Fibroblast of skin of right quadriceps (primary cell): ENCODE measurements at regions not wholly inside any gene's neighbourhood (a gene's known extent, or its start where the extent isn't known, plus 50 kb on each side); places are given as distances from the start of the nearest gene placed in this dataset.

Experiments
- DNase-seq: peaks from one replicate; pipeline ENCODE4 v3.0.0-alpha.2; 2013

DNA sequence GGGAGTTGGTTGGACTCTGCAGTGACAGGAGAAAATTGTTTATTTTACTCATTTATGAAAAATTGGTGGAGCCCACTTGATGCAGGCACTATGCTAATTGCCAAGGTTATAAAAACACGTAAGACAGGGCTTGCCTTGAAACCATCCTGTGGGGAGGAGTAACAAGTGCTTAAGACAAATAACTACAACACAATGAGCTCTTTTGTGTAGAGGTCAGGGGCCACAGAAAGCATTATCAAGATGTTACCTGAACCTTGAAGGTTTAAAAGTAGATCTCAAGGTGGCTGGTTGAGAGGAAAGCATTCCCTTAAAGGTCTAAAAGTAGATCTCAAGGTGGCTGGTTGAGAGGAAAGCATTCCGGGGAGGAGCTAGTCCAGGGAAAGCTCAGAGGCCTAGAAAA is 381.8 kb upstream of the POU3F3 start:
- DNase-seq, result no peak

DNA sequence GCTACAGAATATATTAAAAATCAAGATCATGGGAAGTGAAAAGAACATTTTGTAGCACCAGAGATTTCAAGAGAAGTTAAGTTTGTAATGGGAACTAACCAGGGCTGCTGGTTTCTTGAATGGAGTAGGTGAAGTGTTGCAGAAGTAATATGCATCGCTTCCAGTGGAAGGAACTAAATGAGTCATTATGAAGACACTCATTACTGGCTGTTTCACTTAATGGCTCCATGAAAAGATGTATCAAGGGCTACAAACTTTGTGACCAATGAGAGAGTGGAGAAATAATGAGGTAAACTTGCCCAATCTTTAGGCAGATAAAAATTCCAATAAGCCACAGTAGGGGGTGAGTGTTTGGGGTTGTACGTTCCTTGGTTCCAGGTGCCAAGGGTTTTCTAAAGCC is 380.4 kb upstream of the POU3F3 start:
- DNase-seq, result no peak

DNA sequence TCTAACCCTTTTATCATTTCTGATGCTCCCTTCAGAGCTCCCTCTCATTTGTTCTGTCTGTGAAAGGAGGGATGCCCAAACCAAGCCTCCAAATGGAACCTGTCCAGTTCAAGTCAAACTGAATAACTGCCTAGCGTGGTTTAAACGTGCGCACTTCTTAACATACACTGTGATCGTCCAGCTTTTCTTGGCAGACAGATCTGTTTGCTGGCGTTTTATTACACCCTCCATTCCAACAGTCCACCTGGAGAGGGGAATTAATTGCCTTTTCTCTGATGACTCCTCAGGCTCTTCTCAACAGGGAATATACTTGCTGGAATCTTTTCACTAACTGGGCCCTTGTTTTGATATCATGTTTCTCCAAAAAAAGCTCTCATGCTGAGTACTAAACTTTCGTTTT is 379.2 kb upstream of the POU3F3 start:
- no peak for DNase-seq

DNA sequence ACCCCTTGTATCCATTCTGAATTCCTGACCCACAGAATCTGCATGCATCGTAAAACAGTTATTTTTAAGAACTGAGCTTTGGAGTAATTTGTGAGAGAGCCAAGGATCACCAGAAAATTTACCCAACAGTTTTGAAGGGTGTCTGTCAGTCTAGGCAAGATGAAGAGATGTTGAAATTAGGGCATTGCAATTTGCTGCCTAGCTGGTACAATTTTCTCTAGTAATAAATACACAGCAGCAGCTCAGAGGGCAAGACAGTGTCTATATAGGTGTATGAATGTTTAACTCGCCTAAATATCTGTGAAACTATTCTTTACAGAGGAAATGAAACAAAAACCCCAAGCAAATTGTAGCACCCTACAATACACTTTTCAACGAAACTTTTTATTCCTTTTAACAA is 377.8 kb upstream of the POU3F3 start:
- DNase-seq, result no peak

DNA sequence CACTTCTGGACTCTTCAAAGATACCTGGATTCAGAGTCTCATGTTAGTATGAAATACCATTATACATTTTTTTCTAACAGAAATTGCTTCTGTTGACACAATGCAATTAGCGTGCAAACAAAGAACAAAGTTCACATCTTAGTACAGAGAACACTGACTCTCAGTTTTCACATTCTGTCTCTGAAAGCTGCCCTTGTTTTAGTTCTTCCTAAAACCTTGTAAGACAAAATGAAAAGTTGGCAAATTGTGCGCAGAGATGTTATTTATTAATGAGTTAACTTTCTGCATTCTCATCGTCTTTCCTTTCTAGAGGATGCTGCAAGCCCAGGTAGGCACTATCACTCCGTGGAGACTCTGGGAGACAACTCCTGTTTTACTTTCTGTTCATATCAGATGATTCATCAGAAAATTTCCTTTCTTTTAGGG is 377.3 kb upstream of the POU3F3 start:
- DNase-seq, result no peak

DNA sequence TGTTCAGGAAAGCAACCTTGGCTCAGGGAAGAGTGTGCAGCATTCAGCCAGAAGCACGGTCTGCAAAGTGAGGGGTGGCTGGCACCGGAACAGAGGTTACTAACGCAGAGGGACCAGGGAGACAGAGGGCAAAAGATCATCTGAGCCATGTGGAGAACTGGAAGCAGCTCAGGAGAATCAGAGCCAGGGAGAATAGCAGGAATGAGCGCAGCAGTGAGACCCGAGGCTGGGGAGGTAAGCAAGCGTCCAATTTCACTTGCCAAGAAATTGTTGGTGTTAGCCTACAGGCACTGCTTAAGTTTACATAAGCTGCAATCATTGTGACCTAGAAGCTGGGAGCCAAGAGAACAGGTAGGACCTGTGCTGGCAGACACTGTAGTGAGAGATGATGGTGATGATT is 372.6 kb upstream of the POU3F3 start:
- DNase-seq, result no peak

DNA sequence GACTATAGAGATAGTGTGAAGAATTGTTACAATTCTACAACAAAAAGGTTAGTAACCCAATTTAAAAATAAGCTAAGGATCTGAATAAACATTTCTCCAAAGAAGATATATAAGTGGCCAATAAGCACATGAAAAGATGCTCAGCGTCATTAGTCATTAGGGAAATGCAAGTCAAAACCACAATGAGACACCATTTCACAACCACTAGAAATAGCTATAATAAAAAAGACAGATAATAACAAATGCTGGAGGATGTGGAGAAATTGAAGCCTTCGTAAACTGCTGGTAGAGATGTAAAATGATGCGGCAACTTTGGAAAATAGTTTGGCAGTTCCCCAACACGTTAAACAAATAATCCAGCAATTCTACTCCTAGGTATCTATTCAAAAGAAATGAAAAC is 366.5 kb upstream of the POU3F3 start:
- peak; percentile 5 for DNase-seq

DNA sequence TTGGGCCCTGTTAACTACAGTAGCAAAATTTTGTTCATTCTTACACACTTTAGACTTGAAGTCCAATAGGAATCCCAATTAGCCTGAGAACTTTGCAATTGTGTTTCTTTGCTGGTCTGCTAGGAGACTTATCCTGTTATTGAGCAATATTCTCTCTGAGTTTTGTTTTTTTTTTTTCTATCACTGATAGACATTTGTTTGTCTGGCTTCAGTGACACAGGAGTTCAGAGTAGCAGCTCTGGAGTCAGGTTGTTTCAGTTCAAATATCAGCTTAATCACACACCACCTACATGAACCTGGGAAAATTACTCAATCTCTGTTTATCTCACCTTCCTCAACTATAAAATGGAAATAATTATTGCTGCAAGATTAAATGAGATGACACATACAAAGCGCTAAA is 360.2 kb upstream of the POU3F3 start:
- DNase-seq, result no peak

DNA sequence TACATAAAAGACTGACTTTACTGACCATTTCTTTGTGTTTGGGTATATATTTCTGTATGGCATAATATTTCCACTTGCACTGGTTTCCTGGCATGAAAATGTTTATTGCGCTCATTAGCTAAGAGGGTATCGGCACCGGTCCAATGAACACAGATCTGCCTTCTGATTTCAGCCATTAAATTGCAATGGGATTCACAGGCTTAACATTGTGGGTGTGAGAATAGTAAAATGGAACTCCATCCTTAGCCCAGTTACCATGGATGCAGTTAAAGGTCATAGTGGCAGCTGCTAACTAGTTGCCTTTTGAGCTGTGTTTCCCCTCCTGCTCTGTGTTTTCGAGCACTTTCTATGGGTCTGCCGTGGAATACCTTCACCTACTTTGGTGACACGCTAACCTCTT is 352.6 kb upstream of the POU3F3 start:
- no peak for DNase-seq

DNA sequence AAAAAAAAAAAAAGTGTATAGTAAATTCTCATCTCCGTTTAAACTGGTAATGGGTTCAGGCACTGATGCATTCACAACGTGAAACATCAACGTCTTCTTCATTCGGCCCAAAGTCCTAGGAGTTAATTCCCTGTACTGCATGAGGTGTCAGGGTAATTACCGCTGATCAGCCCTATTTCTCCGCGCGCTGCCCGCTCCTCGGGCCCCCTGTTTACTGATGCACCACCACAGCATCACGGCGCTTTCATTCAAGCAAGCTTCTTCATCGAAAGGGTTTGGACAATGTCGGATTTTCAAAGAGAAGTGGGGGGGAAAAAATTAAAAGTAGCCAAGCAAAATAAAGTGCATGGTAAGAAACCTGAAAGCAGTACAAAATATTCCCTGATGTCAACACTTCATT is 352.0 kb upstream of the POU3F3 start:
- DNase-seq, result no peak

DNA sequence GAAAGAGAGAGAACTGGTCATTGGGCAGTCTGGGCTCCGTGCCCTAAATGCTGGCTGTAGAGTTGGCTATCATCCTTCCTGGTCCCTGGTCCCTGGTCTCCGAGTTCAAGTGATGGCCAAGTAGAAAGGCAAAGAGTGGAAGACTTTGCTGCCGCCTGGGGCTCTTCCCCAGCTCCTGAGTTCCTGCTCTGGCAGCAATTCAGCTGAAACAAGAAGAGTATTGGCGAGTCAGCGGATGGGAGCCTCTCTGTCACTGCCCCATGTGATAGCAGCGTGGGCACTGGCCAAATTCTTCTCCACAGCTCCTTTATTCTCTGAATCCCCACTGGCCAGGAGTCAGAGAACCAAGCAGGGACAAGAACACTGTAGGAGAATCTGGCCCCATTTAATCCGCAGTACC is 351.0 kb upstream of the POU3F3 start:
- DNase-seq, result no peak

DNA sequence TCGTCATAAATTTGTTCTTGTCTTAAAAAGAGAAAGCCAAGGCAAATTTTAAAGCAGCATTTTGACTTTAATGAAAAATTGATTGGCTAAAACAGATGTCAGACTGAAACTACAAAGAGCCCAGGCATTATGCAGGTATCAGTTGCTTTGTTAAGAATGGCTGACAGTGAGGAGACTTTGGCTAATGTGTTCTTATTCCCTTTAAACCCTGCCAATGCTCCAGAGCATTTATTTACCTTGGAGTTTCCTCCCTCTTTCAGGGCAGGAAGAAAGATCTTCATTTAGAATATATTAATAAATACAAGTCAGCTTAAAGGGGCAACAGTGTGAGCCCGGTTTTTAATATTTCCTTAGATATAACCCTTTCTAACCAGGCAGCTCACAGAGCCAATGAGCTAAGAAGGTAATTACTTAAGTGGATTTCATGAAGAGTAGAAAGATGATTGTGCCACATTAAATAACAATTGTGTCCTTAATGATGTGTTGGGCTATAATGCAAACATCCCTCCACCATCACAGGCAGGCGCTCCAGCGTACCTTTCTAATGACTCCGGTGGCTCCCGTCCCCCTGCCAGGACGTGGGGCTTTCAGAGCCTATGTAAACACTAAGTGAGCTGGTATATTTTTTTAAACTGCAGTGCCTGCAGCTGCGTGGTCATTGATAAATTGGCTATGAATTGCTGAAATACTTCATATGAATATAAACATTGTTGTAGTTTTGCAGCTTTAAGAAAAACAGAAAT is 349.4 kb upstream of the POU3F3 start:
- no peak for DNase-seq

DNA sequence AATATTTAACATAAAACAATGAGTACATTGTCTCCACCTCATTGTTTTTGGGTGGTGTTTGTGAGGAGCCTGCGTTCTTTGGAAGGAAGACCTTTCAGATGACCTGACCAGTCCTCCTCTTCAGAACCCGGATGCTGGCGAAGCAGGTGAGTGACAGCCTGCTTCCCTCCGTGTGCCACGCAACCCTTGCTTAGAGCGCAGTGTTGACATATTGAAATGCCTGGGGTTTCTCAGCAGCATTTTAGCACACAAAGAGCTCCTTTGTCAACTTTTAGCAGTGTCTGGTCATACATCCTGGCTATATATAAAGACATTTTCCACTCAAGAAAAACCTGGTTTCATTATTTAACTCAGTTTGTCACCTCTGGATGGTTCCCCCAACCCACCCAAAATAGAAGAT is 335.7 kb upstream of the POU3F3 start:
- DNase-seq, result no peak

DNA sequence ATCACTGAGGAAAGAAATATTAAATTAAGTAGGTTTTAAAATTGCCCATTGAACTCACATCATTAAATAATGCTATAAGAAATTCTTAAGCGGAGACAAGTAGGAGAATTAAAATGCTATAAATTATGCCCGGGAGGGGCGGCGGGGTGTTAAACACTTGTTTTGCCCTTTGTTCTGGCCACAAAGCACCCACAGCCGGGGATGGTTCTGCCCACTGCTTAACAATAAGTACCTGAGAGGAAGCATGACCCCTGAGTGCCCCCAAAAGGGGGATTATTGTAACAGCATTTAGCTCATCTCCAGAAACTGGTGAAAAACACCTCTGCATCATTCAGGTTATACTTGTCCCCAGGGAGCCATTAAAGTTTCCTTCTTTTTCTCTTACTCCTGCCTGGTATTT is 332.7 kb upstream of the POU3F3 start:
- DNase-seq, result no peak

DNA sequence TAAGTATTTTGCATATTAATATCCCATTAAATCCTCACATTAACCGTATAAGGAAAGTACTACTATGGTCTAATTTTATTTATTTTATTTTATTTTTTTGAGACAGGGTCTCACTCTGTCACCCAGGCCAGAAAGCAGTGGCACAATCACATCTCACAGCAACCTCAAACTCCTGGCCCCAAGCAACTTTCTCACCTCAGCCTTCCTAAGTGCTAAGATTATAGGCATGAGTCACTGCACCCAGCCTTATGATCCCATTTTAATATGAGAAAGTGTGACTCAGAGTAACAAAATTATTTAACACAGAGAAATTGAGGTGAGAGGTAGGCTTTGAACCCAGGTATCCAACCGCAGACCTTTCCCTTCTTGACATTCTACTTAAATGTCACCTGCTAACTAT is 330.0 kb upstream of the POU3F3 start:
- no peak for DNase-seq

DNA sequence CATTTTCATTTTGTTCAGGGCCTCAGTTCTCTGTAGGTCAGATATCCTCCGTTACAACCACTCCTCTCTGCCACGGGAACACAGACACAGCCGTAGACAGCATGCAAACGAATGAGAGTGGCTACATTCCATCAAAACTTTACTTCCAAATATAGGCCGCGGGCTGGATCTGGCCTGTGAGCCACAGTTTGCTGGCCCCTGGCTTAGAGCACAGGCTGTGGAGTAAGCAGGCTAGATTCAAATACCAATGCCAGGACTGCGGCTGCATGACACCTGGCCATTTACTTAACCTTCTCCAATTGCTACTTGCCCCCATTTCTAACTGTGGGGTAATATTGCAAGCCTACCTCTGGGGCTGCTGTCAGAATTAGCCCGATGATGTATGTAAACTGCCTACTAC is 325.8 kb upstream of the POU3F3 start:
- no peak for DNase-seq

DNA sequence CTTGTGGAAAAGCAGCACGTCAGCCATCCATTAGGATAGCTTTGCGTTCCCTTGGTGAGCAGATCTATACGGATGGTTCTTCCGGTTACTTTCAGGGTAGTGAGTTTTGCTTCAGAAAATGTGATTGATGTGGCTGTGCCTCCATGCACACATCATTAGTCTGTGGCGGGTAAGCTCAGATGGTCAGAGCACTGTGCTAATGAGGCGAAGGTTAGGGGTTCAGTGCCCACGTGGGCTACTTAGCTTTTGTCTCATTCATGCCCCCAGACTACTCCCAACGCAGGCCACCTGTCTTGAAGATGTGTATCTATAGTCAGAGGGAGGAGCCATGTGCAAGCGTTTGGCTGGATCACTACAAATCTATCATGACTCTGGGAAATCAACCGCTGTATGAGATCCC is 322.8 kb upstream of the POU3F3 start:
- no peak for DNase-seq

DNA sequence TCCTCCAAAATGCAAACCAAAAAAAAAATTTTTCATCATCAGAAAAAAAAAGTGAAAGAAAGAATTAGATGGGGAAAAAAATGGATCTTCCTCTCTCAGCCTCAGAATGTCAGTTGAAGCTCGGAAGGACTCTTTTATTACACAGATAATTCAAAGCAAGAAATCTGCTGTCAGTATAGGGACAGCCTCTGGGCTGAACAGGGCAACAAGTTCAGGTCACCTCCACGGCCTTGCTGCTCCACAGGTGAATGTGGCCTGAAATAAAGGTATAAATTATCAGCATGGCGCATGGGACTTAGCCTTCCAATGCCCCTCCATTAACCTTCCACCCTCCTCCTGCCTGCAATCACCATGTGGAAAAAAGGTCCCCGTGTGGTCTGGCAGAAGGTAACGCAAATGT is 316.8 kb upstream of the POU3F3 start:
- DNase-seq, result no peak

DNA sequence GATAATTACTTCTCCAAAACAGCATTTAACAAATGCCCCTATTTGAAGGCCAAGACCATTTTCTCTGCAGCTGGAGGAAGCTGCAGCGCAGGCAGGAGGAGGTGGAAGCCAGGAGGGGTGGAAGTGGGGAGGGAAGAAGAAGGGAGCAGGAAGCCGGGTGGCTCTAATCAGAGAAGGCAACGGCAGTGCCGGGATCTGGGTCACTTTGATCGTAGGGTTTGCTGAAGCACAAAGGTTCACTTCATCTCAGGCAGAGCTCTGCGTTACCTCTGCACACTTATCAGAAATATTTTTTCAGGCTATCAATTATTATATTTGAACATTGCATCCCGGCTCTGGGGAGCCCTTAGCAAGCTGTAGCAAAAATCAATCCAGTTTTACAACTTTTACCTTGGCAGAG is 315.8 kb upstream of the POU3F3 start:
- DNase-seq, result no peak

DNA sequence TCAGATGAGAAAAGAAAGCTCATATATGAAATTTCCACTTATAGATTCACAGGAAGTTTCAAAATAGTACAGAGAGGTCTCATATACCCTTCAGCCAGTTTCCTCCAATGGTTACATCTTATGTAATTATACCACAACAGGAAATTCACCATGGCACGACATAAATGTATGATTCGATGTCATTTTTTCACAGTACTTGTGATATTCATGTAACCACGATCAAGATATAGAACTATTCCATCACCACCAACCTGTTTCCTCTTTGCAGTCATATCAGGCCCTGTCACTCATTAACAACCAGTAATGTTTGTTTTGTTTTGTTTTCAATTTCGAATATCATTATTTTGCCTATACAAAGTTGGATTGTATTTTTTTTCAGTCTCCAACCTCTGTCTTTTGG is 314.3 kb upstream of the POU3F3 start:
- no peak for DNase-seq

DNA sequence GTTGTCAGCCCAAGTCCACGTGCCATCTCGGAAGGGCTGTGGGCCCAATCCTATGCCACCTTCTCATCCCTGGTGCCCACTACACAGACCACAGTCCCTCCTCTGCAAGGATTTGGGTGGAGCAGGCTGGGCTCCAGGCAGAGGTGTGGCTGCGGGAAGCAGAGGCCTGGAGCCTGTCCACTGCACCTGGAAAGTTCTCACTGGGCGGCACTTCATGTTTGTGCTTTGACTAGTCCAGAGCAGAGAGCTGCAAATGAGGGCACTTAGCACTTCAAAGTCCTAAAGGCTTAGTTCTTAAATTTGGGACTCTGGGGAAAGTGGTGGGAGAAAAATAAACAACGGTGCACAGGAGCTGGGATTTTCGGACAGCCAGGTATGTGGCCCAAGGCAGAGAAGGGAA is 308.9 kb upstream of the POU3F3 start:
- no peak for DNase-seq

DNA sequence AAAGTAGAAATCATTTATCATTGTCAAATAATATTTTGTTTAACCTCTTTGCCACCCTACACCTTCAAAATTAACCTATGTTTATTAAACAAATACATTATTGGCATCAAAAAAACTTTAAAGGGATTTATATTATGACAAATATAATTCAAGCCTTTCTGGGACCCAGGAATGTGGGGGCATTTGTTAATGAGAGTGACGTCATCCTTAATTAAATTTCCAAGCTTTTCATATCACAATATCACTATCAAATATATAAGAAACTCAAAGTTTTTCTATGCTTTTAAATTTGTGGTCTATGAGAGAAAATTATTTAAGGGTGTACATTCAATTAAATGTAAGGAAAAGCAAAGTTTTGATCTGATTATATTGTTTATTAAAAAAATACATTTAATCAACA is 307.4 kb upstream of the POU3F3 start:
- no peak for DNase-seq

DNA sequence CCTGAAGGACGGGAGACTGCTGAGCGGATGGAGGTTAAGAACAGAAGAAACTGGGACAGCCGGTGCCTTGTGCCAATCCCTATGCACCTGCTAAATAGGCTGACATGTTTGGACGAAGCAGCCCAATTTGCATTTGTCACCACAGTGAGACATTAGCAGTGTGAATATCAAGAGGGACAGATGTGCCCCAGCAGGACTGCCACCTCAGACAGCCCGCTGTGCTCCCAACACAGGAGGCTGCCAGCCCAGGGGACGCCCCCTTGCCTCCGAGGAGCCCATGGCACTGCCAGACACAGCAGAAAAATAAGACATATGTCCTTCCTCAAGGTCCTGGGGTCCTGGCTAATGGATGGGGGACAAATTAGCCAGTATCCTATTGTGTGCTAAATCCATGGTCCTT is 306.7 kb upstream of the POU3F3 start:
- no peak for DNase-seq

DNA sequence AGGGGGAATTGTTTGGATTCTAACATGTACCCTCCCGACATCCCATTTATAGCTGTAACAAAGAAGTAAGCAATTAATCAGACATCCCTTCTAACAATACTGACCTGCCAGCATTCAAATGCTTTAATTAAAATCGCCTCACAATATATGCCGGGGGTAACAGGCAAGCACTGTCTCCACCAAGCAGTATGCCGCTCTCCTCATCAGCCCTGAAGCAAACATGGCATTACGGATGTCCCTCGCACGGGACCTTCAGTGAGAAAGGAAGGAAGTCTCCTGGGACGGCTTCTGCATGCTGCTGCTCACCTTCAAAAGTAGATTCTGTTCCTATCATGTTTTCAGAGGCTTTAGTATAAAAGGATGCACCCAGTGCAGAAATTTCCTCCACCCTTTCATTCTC is 292.7 kb upstream of the POU3F3 start:
- DNase-seq, result no peak

DNA sequence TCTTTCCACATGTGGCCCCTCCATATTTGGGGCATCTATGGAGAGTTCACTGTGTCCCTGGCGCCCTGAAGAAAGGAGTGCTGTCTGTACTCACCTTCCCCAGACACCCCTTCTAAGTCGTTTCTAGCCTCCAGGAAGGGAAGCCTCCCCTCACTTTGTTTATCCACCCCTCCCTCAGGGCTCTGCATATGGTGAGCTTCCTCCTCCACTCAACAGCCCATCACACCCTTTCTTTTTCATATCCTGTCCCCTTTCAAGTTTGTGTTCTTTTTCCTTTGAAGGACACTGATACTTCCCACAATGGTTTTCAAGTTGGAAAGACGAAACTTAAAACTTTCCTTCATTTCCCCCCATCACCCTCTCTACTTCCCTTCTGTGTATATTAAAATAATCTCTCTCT is 291.4 kb upstream of the POU3F3 start:
- DNase-seq, result no peak
